ENCODE measurements at regions not wholly inside any gene's neighbourhood (a gene's known extent, or its start where the extent isn't known, plus 50 kb on each side); places are given as distances from the start of the nearest gene placed in this dataset.

GRCh38 chr6:164917211-164917610 is 392.2 kb downstream of the C6orf118 start (continued):
- TF ChIP-seq CBFB (CRISPR knock-in tag; IDR thresholded peaks at IDR 0.05) (no peak), CXXC5 (CRISPR knock-in tag; IDR thresholded peaks at IDR 0.05) (no peak), GATAD2B (IDR thresholded peaks at IDR 0.05; ENCODE audit: borderline replicate concordance) (no peak), MYC (IDR thresholded peaks at IDR 0.05; ENCODE audit: low read depth, low read length) (no peak), MYC (CRISPR knock-in tag; IDR thresholded peaks at IDR 0.05; ENCODE audit: borderline replicate concordance, low read depth) (no peak), L3MBTL2 (IDR thresholded peaks at IDR 0.05) (no peak), DIDO1 (tag; IDR thresholded peaks at IDR 0.05; ENCODE audit: low read depth) (no peak), CCAR2 (IDR thresholded peaks at IDR 0.05; ENCODE audit: low read depth, low read length) (no peak), REST (IDR thresholded peaks at IDR 0.05; ENCODE audit: borderline replicate concordance) (no peak), REST (CRISPR knock-in tag; IDR thresholded peaks at IDR 0.05; ENCODE audit: low read depth) (no peak), ZBTB2 (IDR thresholded peaks at IDR 0.05) (no peak), CTCFL (IDR thresholded peaks at IDR 0.05; ENCODE audit: borderline replicate concordance, insufficient read depth, low read depth, low read length, poor library complexity, severe bottlenecking) (no peak), ZKSCAN1 (IDR thresholded peaks at IDR 0.05; ENCODE audit: low read depth, low read length) (no peak), ZBTB1 (CRISPR knock-in tag; IDR thresholded peaks at IDR 0.05; ENCODE audit: borderline replicate concordance, low read depth) (no peak), RBM25 (IDR thresholded peaks at IDR 0.05; ENCODE audit: low read depth, low read length, severe bottlenecking) (no peak), PKNOX1 (IDR thresholded peaks at IDR 0.05) (no peak)

Measured in K562 (cell line).